ENCODE measurements at regions not wholly inside any gene's neighbourhood (a gene's known extent, or its start where the extent isn't known, plus 50 kb on each side); places are given as distances from the start of the nearest gene placed in this dataset.

GRCh38 chr18:78647018-78647417 lies 332.6 kb upstream of the SALL3 start:
- no peak for TF ChIP-seq EZH2 (IDR thresholded peaks at IDR 0.05; ENCODE audit: low read length, missing control alignments)
- TF ChIP-seq, protein P1, sequence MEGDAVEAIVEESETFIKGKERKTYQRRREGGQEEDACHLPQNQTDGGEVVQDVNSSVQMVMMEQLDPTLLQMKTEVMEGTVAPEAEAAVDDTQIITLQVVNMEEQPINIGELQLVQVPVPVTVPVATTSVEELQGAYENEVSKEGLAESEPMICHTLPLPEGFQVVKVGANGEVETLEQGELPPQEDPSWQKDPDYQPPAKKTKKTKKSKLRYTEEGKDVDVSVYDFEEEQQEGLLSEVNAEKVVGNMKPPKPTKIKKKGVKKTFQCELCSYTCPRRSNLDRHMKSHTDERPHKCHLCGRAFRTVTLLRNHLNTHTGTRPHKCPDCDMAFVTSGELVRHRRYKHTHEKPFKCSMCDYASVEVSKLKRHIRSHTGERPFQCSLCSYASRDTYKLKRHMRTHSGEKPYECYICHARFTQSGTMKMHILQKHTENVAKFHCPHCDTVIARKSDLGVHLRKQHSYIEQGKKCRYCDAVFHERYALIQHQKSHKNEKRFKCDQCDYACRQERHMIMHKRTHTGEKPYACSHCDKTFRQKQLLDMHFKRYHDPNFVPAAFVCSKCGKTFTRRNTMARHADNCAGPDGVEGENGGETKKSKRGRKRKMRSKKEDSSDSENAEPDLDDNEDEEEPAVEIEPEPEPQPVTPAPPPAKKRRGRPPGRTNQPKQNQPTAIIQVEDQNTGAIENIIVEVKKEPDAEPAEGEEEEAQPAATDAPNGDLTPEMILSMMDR (conservative IDR thresholded peaks at IDR 0.05 in 1 of 2, IDR thresholded peaks at IDR 0.05 in 1 of 2; ENCODE audit: low read depth in 1 of 2, low read length in 2 of 2), result no peak

All from fibroblast of lung (primary cell).